COLO829 (cell line): ENCODE measurements at regions not wholly inside any gene's neighbourhood (a gene's known extent, or its start where the extent isn't known, plus 50 kb on each side); places are given as distances from the start of the nearest gene placed in this dataset.
A peak's percentile ranks its signal among the peaks of the same experiment; 100 is the strongest.

ENCODE experiments used
- DNase-seq: peaks from one replicate; pipeline ENCODE4 v3.0.0; 2012; ENCODE audit warnings: low spot score

- DNase-seq = no peak
Observed at GRCh38 chr2:146131785-146132184, 1611.9 kb upstream of the ZEB2 start.

- DNase-seq = no peak
Observed at GRCh38 chr2:146131048-146131447, 1611.1 kb upstream of the ZEB2 start.

GRCh38 chr2:146130290-146130689, 1610.4 kb upstream of the ZEB2 start:
- no peak for DNase-seq

GRCh38 chr2:146129231-146129630, 1609.3 kb upstream of the ZEB2 start:
- no peak for DNase-seq

- no peak for DNase-seq
Observed at GRCh38 chr2:146128216-146128615, 1608.3 kb upstream of the ZEB2 start.

GRCh38 chr2:146125551-146125950, 1605.6 kb upstream of the ZEB2 start:
- DNase-seq = no peak

GRCh38 chr2:146124741-146125140, 1604.8 kb upstream of the ZEB2 start:
- no peak for DNase-seq

GRCh38 chr2:146123714-146124113, 1603.8 kb upstream of the ZEB2 start:
- DNase-seq = no peak

GRCh38 chr2:146123256-146123655, 1603.3 kb upstream of the ZEB2 start:
- no peak for DNase-seq

GRCh38 chr2:146119586-146119985, 1599.7 kb upstream of the ZEB2 start:
- DNase-seq = no peak

- DNase-seq = no peak
Observed at GRCh38 chr2:146108993-146109392, 1589.1 kb upstream of the ZEB2 start.

- no peak for DNase-seq
Observed at GRCh38 chr2:146094185-146094584, 1574.3 kb upstream of the ZEB2 start.

GRCh38 chr2:146081459-146081858, 1561.5 kb upstream of the ZEB2 start:
- DNase-seq = no peak

GRCh38 chr2:146080925-146081324, 1561.0 kb upstream of the ZEB2 start:
- no peak for DNase-seq

GRCh38 chr2:146079216-146079615, 1559.3 kb upstream of the ZEB2 start:
- no peak for DNase-seq

- DNase-seq = no peak
Observed at GRCh38 chr2:146077156-146077555, 1557.2 kb upstream of the ZEB2 start.

- no peak for DNase-seq
Observed at GRCh38 chr2:146068051-146068450, 1548.1 kb upstream of the ZEB2 start.

GRCh38 chr2:146048141-146048540, 1528.2 kb upstream of the ZEB2 start:
- DNase-seq = no peak

- DNase-seq = no peak
Observed at GRCh38 chr2:146041274-146041910, 1521.5 kb upstream of the ZEB2 start.

GRCh38 chr2:146040051-146040450, 1520.1 kb upstream of the ZEB2 start:
- no peak for DNase-seq

GRCh38 chr2:146038014-146038413, 1518.1 kb upstream of the ZEB2 start:
- no peak for DNase-seq

- peak; percentile 3 for DNase-seq
Observed at GRCh38 chr2:146037334-146037870, 1517.5 kb upstream of the ZEB2 start.

- DNase-seq = no peak
Observed at GRCh38 chr2:146031158-146031557, 1511.2 kb upstream of the ZEB2 start.

GRCh38 chr2:146027156-146027555, 1507.2 kb upstream of the ZEB2 start:
- DNase-seq = no peak
